ENCODE measurements at regions not wholly inside any gene's neighbourhood (a gene's known extent, or its start where the extent isn't known, plus 50 kb on each side); places are given as distances from the start of the nearest gene placed in this dataset.
"Not testable (repeated sequence)": the region's sequence is repeated elsewhere in the genome, so short reads cannot be mapped to it uniquely, and the experiment has no call there.

DNA sequence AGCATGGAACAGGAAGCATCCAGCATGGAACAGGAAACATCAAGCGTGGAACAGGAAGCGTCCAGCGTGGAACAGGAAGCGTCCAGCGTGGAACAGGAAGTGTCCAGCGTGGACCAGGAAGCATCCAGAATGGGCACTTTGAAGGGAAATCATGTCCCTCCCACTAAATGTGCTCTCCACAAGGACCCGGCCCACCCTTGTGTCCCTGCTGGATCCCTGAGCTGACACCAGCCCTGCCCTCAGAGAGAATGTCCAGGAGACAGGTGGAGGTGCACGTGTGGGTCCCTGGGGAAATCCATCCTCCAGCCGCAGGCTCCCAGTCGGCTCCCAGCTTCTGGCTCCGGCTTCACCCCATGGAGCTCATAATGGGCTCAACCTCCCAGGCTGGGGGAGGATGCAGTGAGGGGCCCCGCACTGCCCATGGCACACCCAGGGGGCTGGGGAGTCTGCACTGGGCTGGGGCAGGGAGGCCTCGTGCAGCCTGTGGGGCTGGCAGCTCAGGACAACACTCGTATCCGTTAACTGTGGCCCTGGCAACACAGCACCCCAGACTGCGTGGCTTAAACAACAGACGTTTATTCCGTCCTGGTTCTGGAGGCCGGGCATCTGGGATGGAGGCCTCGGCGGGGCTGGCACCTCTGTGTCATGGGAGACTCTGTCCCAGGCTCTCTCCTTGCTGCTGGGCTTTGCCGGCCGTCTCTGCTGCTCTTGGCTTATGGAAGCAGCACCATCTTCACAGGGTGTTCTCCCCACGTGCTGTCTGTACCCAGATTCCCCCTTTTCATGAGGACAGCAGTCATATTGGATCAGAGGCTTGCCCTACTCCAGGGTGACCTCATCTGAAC is 104.8 kb downstream of the TMEM121 start:
- TF ChIP-seq, protein P1, sequence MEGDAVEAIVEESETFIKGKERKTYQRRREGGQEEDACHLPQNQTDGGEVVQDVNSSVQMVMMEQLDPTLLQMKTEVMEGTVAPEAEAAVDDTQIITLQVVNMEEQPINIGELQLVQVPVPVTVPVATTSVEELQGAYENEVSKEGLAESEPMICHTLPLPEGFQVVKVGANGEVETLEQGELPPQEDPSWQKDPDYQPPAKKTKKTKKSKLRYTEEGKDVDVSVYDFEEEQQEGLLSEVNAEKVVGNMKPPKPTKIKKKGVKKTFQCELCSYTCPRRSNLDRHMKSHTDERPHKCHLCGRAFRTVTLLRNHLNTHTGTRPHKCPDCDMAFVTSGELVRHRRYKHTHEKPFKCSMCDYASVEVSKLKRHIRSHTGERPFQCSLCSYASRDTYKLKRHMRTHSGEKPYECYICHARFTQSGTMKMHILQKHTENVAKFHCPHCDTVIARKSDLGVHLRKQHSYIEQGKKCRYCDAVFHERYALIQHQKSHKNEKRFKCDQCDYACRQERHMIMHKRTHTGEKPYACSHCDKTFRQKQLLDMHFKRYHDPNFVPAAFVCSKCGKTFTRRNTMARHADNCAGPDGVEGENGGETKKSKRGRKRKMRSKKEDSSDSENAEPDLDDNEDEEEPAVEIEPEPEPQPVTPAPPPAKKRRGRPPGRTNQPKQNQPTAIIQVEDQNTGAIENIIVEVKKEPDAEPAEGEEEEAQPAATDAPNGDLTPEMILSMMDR (IDR thresholded peaks at IDR 0.05): not testable (repeated sequence)
- not testable (repeated sequence) for TF ChIP-seq POLR2A (IDR thresholded peaks at IDR 0.05)

Data from heart left ventricle (tissue), 13 donors.